Stimulated activated naive CD8-positive, alpha-beta T cell treated with anti-CD3 and anti-CD28 coated beads, Interleukin-15, amount 100 ng/mL, for 72 hours (primary cell): ENCODE measurements at regions not wholly inside any gene's neighbourhood (a gene's known extent, or its start where the extent isn't known, plus 50 kb on each side); places are given as distances from the start of the nearest gene placed in this dataset.
A peak's percentile ranks its signal among the peaks of the same experiment; 100 is the strongest.
"Not testable (repeated sequence)": the region's sequence is repeated elsewhere in the genome, so short reads cannot be mapped to it uniquely, and the experiment has no call there.

ENCODE experiments used
- ATAC-seq: fragments of 150-1000 bp; cut with Tn5 transposase; 2 replicates; pipeline ENCODE4 v1.10.0; 2021; ENCODE audit warnings: mild to moderate bottlenecking, moderate library complexity
- DNase-seq, 2 donors: peaks; one replicate each; pipeline ENCODE4 v3.0.0; 2021 to 2022
- H3K27ac Mint-ChIP-seq, 2 donors: one replicate each; pipeline ENCODE4 v1.8.0; 2022; ENCODE audit warnings: mild to moderate bottlenecking in 2 of 2, mixed read lengths in 2 of 2, moderate library complexity in 2 of 2
- H3K27me3 Mint-ChIP-seq: one replicate; pipeline ENCODE4 v1.8.0; 2022; ENCODE audit warnings: mixed read lengths
- H3K4me1 Mint-ChIP-seq: one replicate; pipeline ENCODE4 v1.8.0; 2022; ENCODE audit warnings: mild to moderate bottlenecking, mixed read lengths
- H3K4me3 Mint-ChIP-seq, 2 donors: one replicate each; pipeline ENCODE4 v1.8.0; 2022; ENCODE audit warnings: mild to moderate bottlenecking in 2 of 2, mixed read lengths in 2 of 2, moderate library complexity in 1 of 2
- H3K9me3 Mint-ChIP-seq, 2 donors: one replicate each; pipeline ENCODE4 v1.8.0; 2022; ENCODE audit warnings: mixed read lengths in 2 of 2

- ATAC-seq (no peak), DNase-seq (no peak)
- H3K27me3 Mint-ChIP-seq: no peaks in the 10 kb centered on the region
- H3K9me3 Mint-ChIP-seq: no peaks in the 10 kb centered on the region
- H3K4me3 Mint-ChIP-seq: no peak overlapping the region
- H3K4me1 Mint-ChIP-seq: peaks cover 26% of the 10 kb centered on the region
- no peak overlapping the region for H3K27ac Mint-ChIP-seq
Measured at GRCh38 chrX:46326161-46326560, 219.1 kb downstream of the ZNF674 start.

- no peaks in the 10 kb centered on the region for H3K27me3 Mint-ChIP-seq
- peaks cover 34% of the 10 kb centered on the region for H3K4me1 Mint-ChIP-seq
- peak overlapping the region in 1 of 2 donors; percentile 14 for H3K27ac Mint-ChIP-seq
- no peaks in the 10 kb centered on the region for H3K9me3 Mint-ChIP-seq
- ATAC-seq (peak; percentile 90), DNase-seq (peak; percentile 8 to 55)
- H3K4me3 Mint-ChIP-seq: peak overlapping the region in 1 of 2 donors; percentile 32
Measured at GRCh38 chrX:46325312-46325877, 219.8 kb downstream of the ZNF674 start.

GRCh38 chrX:46324166-46324565 is 221.1 kb downstream of the ZNF674 start:
- Mint-ChIP-seq H3K27ac (no peak overlapping the region), H3K4me1 (peaks cover 41% of the 10 kb centered on the region), H3K4me3 (no peak overlapping the region), H3K27me3 (no peaks in the 10 kb centered on the region), H3K9me3 (no peaks in the 10 kb centered on the region)
- DNase-seq: no peak
- ATAC-seq: no peak

GRCh38 chrX:46322929-46323328 is 222.3 kb downstream of the ZNF674 start:
- DNase-seq, H3K9me3 Mint-ChIP-seq, H3K27ac Mint-ChIP-seq, H3K4me3 Mint-ChIP-seq, ATAC-seq, H3K27me3 Mint-ChIP-seq: not testable (repeated sequence)
- H3K4me1 Mint-ChIP-seq: peaks cover 41% of the 10 kb centered on the region

- no peak for ATAC-seq
- Mint-ChIP-seq H3K4me1 (peaks cover 36% of the 10 kb centered on the region), H3K27ac (no peak overlapping the region), H3K9me3 (no peaks in the 10 kb centered on the region), H3K4me3 (no peak overlapping the region), H3K27me3 (no peaks in the 10 kb centered on the region)
- DNase-seq: no peak
Measured at GRCh38 chrX:46321676-46322075, 223.5 kb downstream of the ZNF674 start.

GRCh38 chrX:46319750-46320149 is 225.5 kb downstream of the ZNF674 start:
- no peaks in the 10 kb centered on the region for H3K27me3 Mint-ChIP-seq
- no peaks in the 10 kb centered on the region for H3K9me3 Mint-ChIP-seq
- H3K27ac Mint-ChIP-seq: peak overlapping the region in 1 of 2 donors; percentile 81
- H3K4me3 Mint-ChIP-seq: no peak overlapping the region
- H3K4me1 Mint-ChIP-seq: peaks cover 26% of the 10 kb centered on the region
- ATAC-seq (no peak), DNase-seq (no peak)

- no peaks in the 10 kb centered on the region for H3K9me3 Mint-ChIP-seq
- H3K4me1 Mint-ChIP-seq: peaks cover 23% of the 10 kb centered on the region
- no peak overlapping the region for H3K4me3 Mint-ChIP-seq
- DNase-seq (no peak), ATAC-seq (no peak)
- H3K27ac Mint-ChIP-seq: no peak overlapping the region
- H3K27me3 Mint-ChIP-seq: no peaks in the 10 kb centered on the region
Measured at GRCh38 chrX:46318551-46318950, 226.7 kb downstream of the ZNF674 start.

GRCh38 chrX:46317163-46317562 is 228.1 kb downstream of the ZNF674 start:
- H3K27ac Mint-ChIP-seq: no peak overlapping the region
- peaks cover 23% of the 10 kb centered on the region for H3K4me1 Mint-ChIP-seq
- ATAC-seq (no peak), DNase-seq (no peak)
- H3K4me3 Mint-ChIP-seq: no peak overlapping the region
- no peaks in the 10 kb centered on the region for H3K9me3 Mint-ChIP-seq
- no peaks in the 10 kb centered on the region for H3K27me3 Mint-ChIP-seq

GRCh38 chrX:46311581-46312120 is 233.6 kb downstream of the ZNF674 start:
- no peak for DNase-seq
- H3K4me1 Mint-ChIP-seq: peaks cover 9% of the 10 kb centered on the region
- no peak for ATAC-seq
- no peaks in the 10 kb centered on the region for H3K9me3 Mint-ChIP-seq
- no peak overlapping the region for H3K27ac Mint-ChIP-seq
- no peak overlapping the region for H3K4me3 Mint-ChIP-seq
- H3K27me3 Mint-ChIP-seq: no peaks in the 10 kb centered on the region

GRCh38 chrX:46310815-46311497 is 234.3 kb downstream of the ZNF674 start:
- Mint-ChIP-seq H3K27me3 (no peaks in the 10 kb centered on the region), H3K27ac (peak overlapping the region in 1 of 2 donors; percentile 26), H3K4me3 (peak overlapping the region in 1 of 2 donors; percentile 47), H3K9me3 (peaks cover 0 to 3% of the 10 kb centered on the region in 2 donors), H3K4me1 (peaks cover 9% of the 10 kb centered on the region)
- ATAC-seq: no peak
- DNase-seq: no peak

GRCh38 chrX:46308110-46308509 is 237.1 kb downstream of the ZNF674 start:
- H3K27ac Mint-ChIP-seq: no peak overlapping the region
- H3K4me1 Mint-ChIP-seq: peaks cover 9% of the 10 kb centered on the region
- H3K27me3 Mint-ChIP-seq: no peaks in the 10 kb centered on the region
- no peak for ATAC-seq
- H3K4me3 Mint-ChIP-seq: no peak overlapping the region
- DNase-seq: no peak
- H3K9me3 Mint-ChIP-seq: peaks cover 7 to 12% of the 10 kb centered on the region in 2 donors

- H3K9me3 Mint-ChIP-seq: peaks cover 7 to 12% of the 10 kb centered on the region in 2 donors
- H3K27ac Mint-ChIP-seq: no peak overlapping the region
- DNase-seq: no peak
- H3K4me1 Mint-ChIP-seq: peaks cover 5% of the 10 kb centered on the region
- H3K4me3 Mint-ChIP-seq: no peak overlapping the region
- ATAC-seq: no peak
- no peaks in the 10 kb centered on the region for H3K27me3 Mint-ChIP-seq
Measured at GRCh38 chrX:46306103-46306502, 239.1 kb downstream of the ZNF674 start.

GRCh38 chrX:46305431-46305830 is 239.8 kb downstream of the ZNF674 start:
- DNase-seq (no peak), ATAC-seq (no peak)
- Mint-ChIP-seq H3K27ac (no peak overlapping the region), H3K27me3 (no peaks in the 10 kb centered on the region), H3K4me3 (no peak overlapping the region), H3K4me1 (no peaks in the 10 kb centered on the region), H3K9me3 (peaks cover 7 to 12% of the 10 kb centered on the region in 2 donors)

GRCh38 chrX:46301903-46302302 is 243.3 kb downstream of the ZNF674 start:
- Mint-ChIP-seq H3K4me3 (no peak overlapping the region), H3K4me1 (no peaks in the 10 kb centered on the region), H3K9me3 (peaks cover 7 to 12% of the 10 kb centered on the region in 2 donors), H3K27me3 (no peaks in the 10 kb centered on the region), H3K27ac (no peak overlapping the region)
- DNase-seq (no peak), ATAC-seq (no peak)

- no peaks in the 10 kb centered on the region for H3K4me1 Mint-ChIP-seq
- H3K9me3 Mint-ChIP-seq: no peaks in the 10 kb centered on the region
- no peak for ATAC-seq
- no peak overlapping the region for H3K4me3 Mint-ChIP-seq
- DNase-seq: no peak
- no peak overlapping the region for H3K27ac Mint-ChIP-seq
- H3K27me3 Mint-ChIP-seq: no peaks in the 10 kb centered on the region
Measured at GRCh38 chrX:46298821-46299220, 246.4 kb downstream of the ZNF674 start.

GRCh38 chrX:46295963-46296362 is 249.3 kb downstream of the ZNF674 start:
- Mint-ChIP-seq H3K27ac (no peak overlapping the region), H3K27me3 (no peaks in the 10 kb centered on the region), H3K4me3 (no peak overlapping the region), H3K4me1 (no peaks in the 10 kb centered on the region), H3K9me3 (no peaks in the 10 kb centered on the region)
- DNase-seq (no peak), ATAC-seq (no peak)
